ENCODE measurements at regions not wholly inside any gene's neighbourhood (a gene's known extent, or its start where the extent isn't known, plus 50 kb on each side); places are given as distances from the start of the nearest gene placed in this dataset.
A peak's percentile ranks its signal among the peaks of the same experiment; 100 is the strongest.

DNA sequence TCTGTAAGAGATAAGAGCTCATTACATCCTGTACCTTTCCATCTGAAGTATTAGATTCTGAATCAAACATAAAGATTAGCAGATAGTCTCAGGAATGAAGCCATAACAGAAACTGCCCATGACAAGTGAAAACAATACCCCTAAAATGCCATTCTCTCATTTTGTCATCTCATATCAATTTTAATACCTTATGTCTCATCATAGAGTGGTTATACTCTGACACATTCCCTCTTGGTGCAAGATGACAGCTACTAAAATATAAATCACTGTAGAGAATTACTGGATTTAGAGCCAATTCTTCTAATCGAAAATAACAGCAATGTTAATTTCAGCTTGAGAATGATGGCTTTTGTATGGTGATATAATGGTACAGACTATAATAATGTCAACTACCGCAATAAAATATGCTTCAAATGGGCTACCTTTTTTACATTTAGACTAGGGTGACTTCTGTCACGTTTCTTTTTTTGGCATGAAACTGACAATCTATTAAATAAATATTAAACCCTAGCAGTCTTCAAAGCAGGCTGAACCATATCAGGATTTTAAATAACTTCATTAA is 125.1 kb upstream of the ITGA4 start:
- H3K4me1 Mint-ChIP-seq, result no peaks in the 10 kb centered on the region
- H3K36me3 Mint-ChIP-seq, result peaks cover 16% of the 10 kb centered on the region
- Histone ChIP-seq H3K36me3 (ENCODE audit: control insufficient read depth, insufficient read depth, low read length) (no peaks in the 10 kb centered on the region), H3K9me3 (ENCODE audit: control insufficient read depth, insufficient read depth, low read length) (no peaks in the 10 kb centered on the region), H3K27ac (ENCODE audit: low read length) (no peak overlapping the region), H3K4me1 (ENCODE audit: control insufficient read depth, insufficient read depth, low read length) (no peaks in the 10 kb centered on the region), H3K27me3 (ENCODE audit: control insufficient read depth, insufficient read depth, low read length) (no peaks in the 10 kb centered on the region), H3K4me3 (ENCODE audit: low read length) (no peak overlapping the region)
- no peak for DNase-seq
- intact Hi-C loops (cut with micrococcal nuclease), result no loop called here
- TF ChIP-seq, protein P1, sequence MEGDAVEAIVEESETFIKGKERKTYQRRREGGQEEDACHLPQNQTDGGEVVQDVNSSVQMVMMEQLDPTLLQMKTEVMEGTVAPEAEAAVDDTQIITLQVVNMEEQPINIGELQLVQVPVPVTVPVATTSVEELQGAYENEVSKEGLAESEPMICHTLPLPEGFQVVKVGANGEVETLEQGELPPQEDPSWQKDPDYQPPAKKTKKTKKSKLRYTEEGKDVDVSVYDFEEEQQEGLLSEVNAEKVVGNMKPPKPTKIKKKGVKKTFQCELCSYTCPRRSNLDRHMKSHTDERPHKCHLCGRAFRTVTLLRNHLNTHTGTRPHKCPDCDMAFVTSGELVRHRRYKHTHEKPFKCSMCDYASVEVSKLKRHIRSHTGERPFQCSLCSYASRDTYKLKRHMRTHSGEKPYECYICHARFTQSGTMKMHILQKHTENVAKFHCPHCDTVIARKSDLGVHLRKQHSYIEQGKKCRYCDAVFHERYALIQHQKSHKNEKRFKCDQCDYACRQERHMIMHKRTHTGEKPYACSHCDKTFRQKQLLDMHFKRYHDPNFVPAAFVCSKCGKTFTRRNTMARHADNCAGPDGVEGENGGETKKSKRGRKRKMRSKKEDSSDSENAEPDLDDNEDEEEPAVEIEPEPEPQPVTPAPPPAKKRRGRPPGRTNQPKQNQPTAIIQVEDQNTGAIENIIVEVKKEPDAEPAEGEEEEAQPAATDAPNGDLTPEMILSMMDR (IDR thresholded peaks at IDR 0.05), result no peak
- WGBS (ENCODE audit: insufficient coverage), result 92% methylated on average over 2 of the region's 3 CpGs
- no peaks in the 10 kb centered on the region for H3K9me3 Mint-ChIP-seq
- H3K27me3 Mint-ChIP-seq (ENCODE audit: low read depth in 2 of 2), result no peaks in the 10 kb centered on the region
- no peak overlapping the region for H3K27ac Mint-ChIP-seq
- no peak overlapping the region for H3K4me3 Mint-ChIP-seq
- ATAC-seq, result no peak

DNA sequence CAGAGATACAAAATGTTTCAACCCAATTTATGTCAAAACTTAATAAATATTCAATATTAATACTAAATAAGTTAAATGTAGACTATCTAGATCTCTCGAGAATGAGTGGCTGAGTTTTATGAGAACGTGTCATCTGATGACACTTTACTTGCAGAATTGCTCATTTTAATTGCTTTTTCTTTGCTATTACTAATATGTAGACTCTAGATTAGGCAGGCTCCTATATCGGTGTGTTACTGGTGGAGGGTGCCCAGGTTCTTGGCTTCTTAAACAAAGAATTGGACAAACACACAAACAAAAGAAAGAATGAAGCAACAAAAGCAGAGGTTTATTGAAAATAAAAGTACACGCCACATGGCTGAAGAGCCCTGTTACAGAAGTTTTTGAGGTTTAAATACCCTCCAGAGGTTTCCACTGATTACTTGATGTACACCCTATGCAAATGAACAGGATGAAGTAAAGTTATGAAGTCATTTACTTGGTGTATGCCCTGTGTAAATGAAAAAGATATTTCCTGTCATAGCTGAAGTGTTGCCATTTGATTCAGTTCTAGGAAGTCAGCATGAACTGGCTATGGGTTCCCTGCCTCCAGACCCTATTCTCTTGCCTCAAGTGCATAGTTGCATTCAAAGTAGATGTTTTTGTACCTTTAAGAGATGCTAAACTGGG is 122.9 kb upstream of the ITGA4 start:
- intact Hi-C loops (cut with micrococcal nuclease), result no loop called here
- no peak overlapping the region for H3K4me3 ChIP-seq (ENCODE audit: low read length)

GRCh38 chr2:181340891-181341290 is 116.3 kb upstream of the ITGA4 start:
- ATAC-seq (peak in 1 of 3 donors; percentile 80), DNase-seq (no peak)
- Mint-ChIP-seq H3K4me1 (no peaks in the 10 kb centered on the region), H3K9me3 (no peaks in the 10 kb centered on the region), H3K4me3 (no peak overlapping the region), H3K36me3 (no peaks in the 10 kb centered on the region), H3K27ac (no peak overlapping the region), H3K27me3 (ENCODE audit: low read depth in 2 of 2) (no peaks in the 10 kb centered on the region)
- no peaks in the 10 kb centered on the region for H3K4me1 ChIP-seq (ENCODE audit: control insufficient read depth, insufficient read depth, low read length)
- WGBS (ENCODE audit: insufficient coverage), result 80% methylated on average over 1 of the region's 1 CpG
- no peaks in the 10 kb centered on the region for H3K36me3 ChIP-seq (ENCODE audit: control insufficient read depth, insufficient read depth, low read length)
- intact Hi-C loops (cut with micrococcal nuclease), result no loop called here
- no peak overlapping the region for H3K4me3 ChIP-seq (ENCODE audit: low read length)
- H3K27ac ChIP-seq (ENCODE audit: low read length), result no peak overlapping the region
- H3K9me3 ChIP-seq (ENCODE audit: control insufficient read depth, insufficient read depth, low read length), result no peaks in the 10 kb centered on the region
- TF ChIP-seq, protein P1 (IDR thresholded peaks at IDR 0.05), result no peak
- no peaks in the 10 kb centered on the region for H3K27me3 ChIP-seq (ENCODE audit: control insufficient read depth, insufficient read depth, low read length)

More for the DNA sequence above, 122.9 kb upstream of the ITGA4 start:
- H3K9me3 Mint-ChIP-seq, result no peaks in the 10 kb centered on the region
- H3K4me1 ChIP-seq (ENCODE audit: control insufficient read depth, insufficient read depth, low read length), result no peaks in the 10 kb centered on the region
- no peak overlapping the region for H3K27ac ChIP-seq (ENCODE audit: low read length)
- DNase-seq (no peak), ATAC-seq (no peak)
- 69% methylated on average over 3 of the region's 4 CpGs for WGBS (ENCODE audit: insufficient coverage)
- TF ChIP-seq, protein P1 (IDR thresholded peaks at IDR 0.05), result no peak
- H3K27ac Mint-ChIP-seq, result no peak overlapping the region
- H3K27me3 Mint-ChIP-seq (ENCODE audit: low read depth in 2 of 2), result no peaks in the 10 kb centered on the region
- no peaks in the 10 kb centered on the region for H3K4me1 Mint-ChIP-seq
- no peak overlapping the region for H3K4me3 Mint-ChIP-seq
- no peaks in the 10 kb centered on the region for H3K36me3 ChIP-seq (ENCODE audit: control insufficient read depth, insufficient read depth, low read length)
- H3K27me3 ChIP-seq (ENCODE audit: control insufficient read depth, insufficient read depth, low read length), result no peaks in the 10 kb centered on the region
- H3K36me3 Mint-ChIP-seq, result peaks cover 7% of the 10 kb centered on the region
- no peaks in the 10 kb centered on the region for H3K9me3 ChIP-seq (ENCODE audit: control insufficient read depth, insufficient read depth, low read length)

All from natural killer cell (primary cell).